ENCODE measurements at regions not wholly inside any gene's neighbourhood (a gene's known extent, or its start where the extent isn't known, plus 50 kb on each side); places are given as distances from the start of the nearest gene placed in this dataset.

- TF ChIP-seq YY1 (IDR thresholded peaks at IDR 0.05), result no peak
- TF ChIP-seq REST (IDR thresholded peaks at IDR 0.05), result no peak
- no peak for TF ChIP-seq ZBTB33 (IDR thresholded peaks at IDR 0.05)
- no peak for TF ChIP-seq MAX (IDR thresholded peaks at IDR 0.05)
- no peak for TF ChIP-seq CTCF (IDR thresholded peaks at IDR 0.05; ENCODE audit: low read depth, low read length, missing input control)
- TF ChIP-seq FOXA1 (IDR thresholded peaks at IDR 0.05), result no peak
- no peak for TF ChIP-seq TAF1 (conservative IDR thresholded peaks at IDR 0.05)
- no peak for TF ChIP-seq ATF3 (IDR thresholded peaks at IDR 0.05)
- no peak for TF ChIP-seq SP1 (IDR thresholded peaks at IDR 0.05)
- no peak for TF ChIP-seq JUND (IDR thresholded peaks at IDR 0.05)
- TF ChIP-seq EGR1 (IDR thresholded peaks at IDR 0.05; ENCODE audit: low read depth in 2 of 2), result no peak
- TF ChIP-seq GABPA (IDR thresholded peaks at IDR 0.05 in 1 of 2, conservative IDR thresholded peaks at IDR 0.05 in 1 of 2), result no peak
- no peak for TF ChIP-seq RXRA (IDR thresholded peaks at IDR 0.05)
- TF ChIP-seq HNF4G (IDR thresholded peaks at IDR 0.05), result no peak
Observed at GRCh38 chr2:175624785-175625184, 377.3 kb downstream of the LNPK start.
